Breast epithelium (tissue), 4 donors: ENCODE measurements at regions not wholly inside any gene's neighbourhood (a gene's known extent, or its start where the extent isn't known, plus 50 kb on each side); places are given as distances from the start of the nearest gene placed in this dataset.

ENCODE experiments used
- DNase-seq, 2 donors: peaks; one replicate each; pipeline ENCODE4 v3.0.0-alpha.2; 2019; ENCODE audit warnings: low spot score in 2 of 2
- H3K27ac ChIP-seq, 2 donors: fragments of 200-600 bp; sonication (generic) in 1 of 2; one replicate each; pipeline ENCODE4 v1.5.1; 2016 to 2019; ENCODE audit warnings: mild to moderate bottlenecking in 1 of 2
- H3K27me3 ChIP-seq, 2 donors: fragments of 200-600 bp; sonication (generic) in 1 of 2; one replicate each; pipeline versions ENCODE4 v1.5.1 to v1.6.0; 2017 to 2019; ENCODE audit warnings: control low read depth in 1 of 2, mild to moderate bottlenecking in 1 of 2
- H3K36me3 ChIP-seq: fragments of 200-600 bp; one replicate; pipeline ENCODE4 v1.5.1; 2019
- H3K4me1 ChIP-seq, 2 donors: fragments of 200-600 bp; sonication (generic); one replicate each; pipeline ENCODE4 v1.5.1; 2016 to 2019; ENCODE audit warnings: control low read depth in 1 of 2
- H3K4me3 ChIP-seq, 3 donors: fragments of 200-600 bp; sonication (generic); 1 replicate in 2 of 3; 2 replicates in 1 of 3; pipeline ENCODE4 v1.5.1; 2016 to 2019; ENCODE audit warnings: mild to moderate bottlenecking in 3 of 3, moderate library complexity in 2 of 3
- H3K9me3 ChIP-seq, 2 donors: fragments of 200-600 bp; sonication (generic) in 1 of 2; one replicate each; pipeline ENCODE4 v1.5.1; 2016 to 2019; ENCODE audit warnings: control low read depth in 1 of 2
- POLR2A ChIP-seq: fragments of 450-650 bp; IDR thresholded peaks from one replicate; pipeline ENCODE4 v1.6.1; 2016; ENCODE audit warnings: antibody characterized with exemption, mild to moderate bottlenecking, moderate library complexity
- POLR2AphosphoS5 ChIP-seq, 3 donors: sonication (generic); formaldehyde crosslinking; IDR thresholded peaks; one replicate each; pipeline ENCODE4 v1.6.1; 2017; ENCODE audit warnings: antibody characterized with exemption in 3 of 3
- intact Hi-C: fragments of 100-400 bp; cut with DNase I; formaldehyde crosslinking; loops from one replicate; pipeline ENCODE4 v1.15.1; 2023; ENCODE audit warnings: low total_unique reads
- TF ChIP-seq, protein P1 (sequence below), 3 donors: fragments of 450-650 bp; IDR thresholded peaks; one replicate each; pipeline ENCODE4 v1.5.1; 2016 to 2017; ENCODE audit warnings: antibody characterized with exemption in 3 of 3, mild to moderate bottlenecking in 3 of 3, moderate library complexity in 3 of 3

DNA sequence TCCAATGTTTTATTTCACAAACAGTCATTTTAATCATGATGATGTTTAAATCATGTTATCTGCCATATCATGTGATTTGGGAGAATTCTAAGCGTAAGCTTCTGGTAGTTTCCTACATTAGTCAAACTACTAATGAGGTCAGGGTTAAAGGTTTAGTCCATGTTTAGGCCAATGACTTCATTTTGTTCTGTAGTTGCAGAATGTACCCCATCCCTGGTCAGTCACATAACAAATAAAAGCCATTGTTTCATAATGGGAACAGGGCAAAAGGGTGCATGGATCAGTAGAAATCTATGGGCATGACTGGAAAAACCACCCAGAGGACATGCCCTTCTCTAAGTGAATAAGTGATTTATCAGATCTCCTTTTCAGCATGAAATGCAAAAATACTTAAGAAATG is 138.4 kb upstream of the ABCB5 start:
- no peaks in the 10 kb centered on the region for H3K36me3 ChIP-seq
- H3K27ac ChIP-seq: no peak overlapping the region
- TF ChIP-seq POLR2AphosphoS5 (IDR thresholded peaks at IDR 0.05) (no peak), POLR2A (no peak)
- TF ChIP-seq, protein P1, sequence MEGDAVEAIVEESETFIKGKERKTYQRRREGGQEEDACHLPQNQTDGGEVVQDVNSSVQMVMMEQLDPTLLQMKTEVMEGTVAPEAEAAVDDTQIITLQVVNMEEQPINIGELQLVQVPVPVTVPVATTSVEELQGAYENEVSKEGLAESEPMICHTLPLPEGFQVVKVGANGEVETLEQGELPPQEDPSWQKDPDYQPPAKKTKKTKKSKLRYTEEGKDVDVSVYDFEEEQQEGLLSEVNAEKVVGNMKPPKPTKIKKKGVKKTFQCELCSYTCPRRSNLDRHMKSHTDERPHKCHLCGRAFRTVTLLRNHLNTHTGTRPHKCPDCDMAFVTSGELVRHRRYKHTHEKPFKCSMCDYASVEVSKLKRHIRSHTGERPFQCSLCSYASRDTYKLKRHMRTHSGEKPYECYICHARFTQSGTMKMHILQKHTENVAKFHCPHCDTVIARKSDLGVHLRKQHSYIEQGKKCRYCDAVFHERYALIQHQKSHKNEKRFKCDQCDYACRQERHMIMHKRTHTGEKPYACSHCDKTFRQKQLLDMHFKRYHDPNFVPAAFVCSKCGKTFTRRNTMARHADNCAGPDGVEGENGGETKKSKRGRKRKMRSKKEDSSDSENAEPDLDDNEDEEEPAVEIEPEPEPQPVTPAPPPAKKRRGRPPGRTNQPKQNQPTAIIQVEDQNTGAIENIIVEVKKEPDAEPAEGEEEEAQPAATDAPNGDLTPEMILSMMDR (IDR thresholded peaks at IDR 0.05): no peak
- no peaks in the 10 kb centered on the region for H3K27me3 ChIP-seq
- intact Hi-C loops: no loop called here
- H3K4me1 ChIP-seq: no peaks in the 10 kb centered on the region
- no peaks in the 10 kb centered on the region for H3K9me3 ChIP-seq
- no peak overlapping the region for H3K4me3 ChIP-seq
- no peak for DNase-seq

DNA sequence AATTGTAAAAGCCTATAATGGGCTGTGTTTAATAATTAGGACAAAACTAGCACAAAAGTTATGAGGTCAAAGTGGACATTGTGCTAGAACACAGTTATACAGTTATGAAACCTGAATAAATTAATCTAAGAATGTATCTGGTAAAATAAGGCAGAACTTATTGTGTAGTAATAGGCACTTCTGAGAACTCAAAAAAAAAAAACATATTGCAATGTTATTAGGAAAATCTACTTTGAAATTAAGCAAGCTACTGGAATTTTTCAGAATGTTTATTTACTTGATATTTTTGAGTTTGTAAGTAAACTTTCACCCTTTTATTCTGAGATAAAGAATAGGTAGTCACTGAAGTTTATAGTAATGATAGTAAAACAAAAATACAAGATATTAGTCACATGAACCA is 135.8 kb upstream of the ABCB5 start:
- H3K4me1 ChIP-seq: no peaks in the 10 kb centered on the region
- no peak overlapping the region for H3K27ac ChIP-seq
- H3K9me3 ChIP-seq: no peaks in the 10 kb centered on the region
- intact Hi-C loops: loop anchor here (5.0 kb wide), 1 partner anchor 283 kb away; no protein-coding TSS in a partner anchor
- no peak for DNase-seq
- H3K4me3 ChIP-seq: no peak overlapping the region
- TF ChIP-seq, protein P1 (IDR thresholded peaks at IDR 0.05): no peak
- TF ChIP-seq POLR2AphosphoS5 (IDR thresholded peaks at IDR 0.05) (no peak), POLR2A (no peak)
- H3K36me3 ChIP-seq: no peaks in the 10 kb centered on the region
- no peaks in the 10 kb centered on the region for H3K27me3 ChIP-seq

DNA sequence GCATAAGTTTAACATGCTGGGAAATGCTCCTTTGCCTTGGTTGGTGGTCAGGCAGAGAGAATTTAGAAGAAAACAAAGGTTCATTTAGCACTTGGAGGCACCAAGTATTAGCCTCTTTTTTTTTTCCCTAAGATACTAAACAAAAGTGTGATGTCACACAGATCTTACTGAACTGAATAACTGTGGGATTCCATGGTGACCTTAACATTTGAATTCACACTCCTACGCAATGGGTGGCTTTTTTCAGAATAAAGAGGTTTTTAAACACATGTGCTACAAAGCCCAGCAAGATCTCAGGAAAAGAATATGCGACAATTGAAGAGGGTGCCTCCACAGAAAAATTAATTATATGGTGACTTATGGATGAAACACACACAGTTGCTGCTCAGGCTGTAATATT is 133.4 kb upstream of the ABCB5 start:
- Histone ChIP-seq H3K9me3 (peaks cover 7% of the 10 kb centered on the region in 2 donors), H3K4me3 (no peak overlapping the region), H3K36me3 (no peaks in the 10 kb centered on the region), H3K27ac (no peak overlapping the region), H3K27me3 (no peaks in the 10 kb centered on the region), H3K4me1 (no peaks in the 10 kb centered on the region)
- no peak for TF ChIP-seq POLR2A
- TF ChIP-seq POLR2AphosphoS5 (IDR thresholded peaks at IDR 0.05): no peak
- TF ChIP-seq, protein P1 (IDR thresholded peaks at IDR 0.05): no peak
- DNase-seq: no peak
- intact Hi-C loops: loop anchor here (5.0 kb wide), 1 partner anchor 280 kb away; no protein-coding TSS in a partner anchor

DNA sequence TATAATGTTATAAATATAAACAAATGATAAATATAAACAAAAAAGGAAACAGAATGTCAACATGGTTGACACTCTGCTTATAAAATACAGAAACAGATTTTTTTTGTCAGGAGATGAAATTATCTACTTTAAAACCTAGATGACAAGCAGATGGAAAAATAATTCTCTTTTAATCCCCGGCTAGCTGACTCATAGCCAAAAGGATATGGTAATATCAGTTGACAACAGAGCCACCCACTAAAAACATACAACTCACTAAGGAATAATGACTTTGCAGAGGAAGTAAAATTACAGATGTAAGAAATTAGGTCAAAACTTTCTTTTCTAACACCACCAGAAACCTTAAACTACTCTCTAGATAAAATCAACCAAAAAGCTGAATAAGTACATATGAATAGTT is 131.1 kb upstream of the ABCB5 start:
- intact Hi-C loops: loop anchor here (5.0 kb wide), 1 partner anchor 278 kb away; no protein-coding TSS in a partner anchor
- DNase-seq: no peak
- H3K27ac ChIP-seq: no peak overlapping the region

DNA sequence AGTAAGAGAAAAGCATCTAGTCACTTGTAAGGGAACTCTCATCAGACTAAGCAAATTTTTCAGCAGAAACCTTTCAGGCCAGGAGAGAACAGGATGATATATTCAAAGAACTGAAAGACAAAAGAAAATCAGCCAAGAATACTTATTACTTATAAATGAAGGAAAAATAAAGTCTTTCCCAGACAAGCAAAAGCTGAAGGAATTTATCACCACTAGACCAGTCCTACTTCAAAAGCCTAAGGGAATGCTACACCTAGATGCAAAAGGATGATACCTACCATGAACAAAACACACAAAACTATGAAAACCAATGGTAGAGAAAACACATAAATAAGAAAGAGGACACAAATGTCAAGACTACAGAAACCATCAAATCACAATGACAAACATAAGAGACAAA is 126.6 kb upstream of the ABCB5 start:
- H3K36me3 ChIP-seq: no peaks in the 10 kb centered on the region
- H3K27me3 ChIP-seq: no peaks in the 10 kb centered on the region
- intact Hi-C loops: no loop called here
- TF ChIP-seq, protein P1 (IDR thresholded peaks at IDR 0.05): no peak
- TF ChIP-seq POLR2A (no peak), POLR2AphosphoS5 (IDR thresholded peaks at IDR 0.05) (no peak)
- no peak for DNase-seq
- H3K4me3 ChIP-seq: no peak overlapping the region
- peaks cover 12 to 32% of the 10 kb centered on the region in 2 donors for H3K9me3 ChIP-seq
- no peaks in the 10 kb centered on the region for H3K4me1 ChIP-seq
- no peak overlapping the region for H3K27ac ChIP-seq

More for the DNA sequence above, 131.1 kb upstream of the ABCB5 start:
- no peaks in the 10 kb centered on the region for H3K27me3 ChIP-seq
- H3K4me1 ChIP-seq: no peaks in the 10 kb centered on the region
- no peak overlapping the region for H3K4me3 ChIP-seq
- TF ChIP-seq, protein P1 (IDR thresholded peaks at IDR 0.05): no peak
- TF ChIP-seq POLR2A: no peak
- no peak for TF ChIP-seq POLR2AphosphoS5 (IDR thresholded peaks at IDR 0.05)
- no peaks in the 10 kb centered on the region for H3K36me3 ChIP-seq
- peaks cover 12 to 29% of the 10 kb centered on the region in 2 donors for H3K9me3 ChIP-seq
